Stimulated activated naive CD8-positive, alpha-beta T cell treated with anti-CD3 and anti-CD28 coated beads, Interleukin-15, amount 100 ng/mL, for 72 hours (primary cell): ENCODE measurements at regions not wholly inside any gene's neighbourhood (a gene's known extent, or its start where the extent isn't known, plus 50 kb on each side); places are given as distances from the start of the nearest gene placed in this dataset.
"Not testable (repeated sequence)": the region's sequence is repeated elsewhere in the genome, so short reads cannot be mapped to it uniquely, and the experiment has no call there.

Experiments
- ATAC-seq: fragments of 150-1000 bp; cut with Tn5 transposase; 2 replicates; pipeline ENCODE4 v1.10.0; 2021; ENCODE audit warnings: mild to moderate bottlenecking, moderate library complexity
- DNase-seq, 2 donors: peaks; one replicate each; pipeline ENCODE4 v3.0.0; 2021 to 2022
- H3K27ac Mint-ChIP-seq, 2 donors: one replicate each; pipeline ENCODE4 v1.8.0; 2022; ENCODE audit warnings: mild to moderate bottlenecking in 2 of 2, mixed read lengths in 2 of 2, moderate library complexity in 2 of 2
- H3K27me3 Mint-ChIP-seq: one replicate; pipeline ENCODE4 v1.8.0; 2022; ENCODE audit warnings: mixed read lengths
- H3K4me1 Mint-ChIP-seq: one replicate; pipeline ENCODE4 v1.8.0; 2022; ENCODE audit warnings: mild to moderate bottlenecking, mixed read lengths
- H3K4me3 Mint-ChIP-seq, 2 donors: one replicate each; pipeline ENCODE4 v1.8.0; 2022; ENCODE audit warnings: mild to moderate bottlenecking in 2 of 2, mixed read lengths in 2 of 2, moderate library complexity in 1 of 2
- H3K9me3 Mint-ChIP-seq, 2 donors: one replicate each; pipeline ENCODE4 v1.8.0; 2022; ENCODE audit warnings: mixed read lengths in 2 of 2

DNA sequence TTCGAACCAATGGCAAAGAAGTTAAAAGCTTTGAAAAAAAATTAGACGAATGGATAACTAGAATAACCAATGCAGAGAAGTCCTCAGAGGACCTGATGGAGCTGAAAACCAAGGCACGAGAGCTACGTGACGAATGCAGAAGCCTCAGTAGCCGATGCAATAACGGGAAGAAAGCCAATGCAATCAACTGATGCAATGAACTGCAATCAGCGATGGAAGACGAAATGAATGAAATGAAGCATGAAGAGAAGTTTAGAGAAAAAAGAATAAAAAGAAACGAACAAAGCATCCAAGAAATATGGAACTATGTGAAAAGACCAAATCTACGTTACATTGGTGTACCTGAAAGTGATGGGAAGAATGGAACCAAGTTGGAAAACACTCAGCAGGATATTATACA, 52.6 kb upstream of the MRPS30 start:
- ATAC-seq, H3K4me1 Mint-ChIP-seq, DNase-seq, H3K4me3 Mint-ChIP-seq: not testable (repeated sequence)
- Mint-ChIP-seq H3K9me3 (peaks cover 9 to 21% of the 10 kb centered on the region in 2 donors), H3K27ac (peak overlapping the region in 1 of 2 donors; percentile 75), H3K27me3 (peaks cover 21% of the 10 kb centered on the region)

GRCh38 chr5:44747396-44747795, 61.4 kb upstream of the MRPS30 start:
- ATAC-seq: no peak

DNA sequence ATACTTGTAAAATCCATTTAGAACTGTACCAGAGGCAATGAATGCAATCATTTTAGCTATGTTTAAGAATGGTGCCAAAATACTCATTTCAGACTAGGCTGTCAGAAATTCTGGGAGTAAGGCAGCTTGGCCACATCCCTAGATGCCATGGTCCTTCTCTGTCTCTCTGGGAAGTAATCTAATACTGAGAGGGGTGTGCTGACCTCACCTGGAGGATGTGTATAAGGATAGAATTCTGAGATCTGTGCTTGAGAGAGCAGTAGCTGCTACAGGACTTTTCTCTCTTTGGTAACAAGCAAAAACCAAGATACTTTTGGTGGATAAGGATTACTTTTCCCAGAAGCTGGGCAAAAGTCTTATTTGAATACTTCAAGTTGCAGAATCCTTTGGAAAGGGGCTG, 68.1 kb upstream of the MRPS30 start:
- Mint-ChIP-seq H3K27me3 (no peaks in the 10 kb centered on the region), H3K4me3 (no peak overlapping the region), H3K4me1 (no peaks in the 10 kb centered on the region), H3K9me3 (peaks cover 0 to 4% of the 10 kb centered on the region in 2 donors), H3K27ac (no peak overlapping the region)
- ATAC-seq (no peak), DNase-seq (no peak)

More at GRCh38 chr5:44747396-44747795, 61.4 kb upstream of the MRPS30 start:
- DNase-seq: no peak
- H3K27ac Mint-ChIP-seq: peak overlapping the region in 1 of 2 donors; percentile 12
- peaks cover under 1% of the 10 kb centered on the region for H3K27me3 Mint-ChIP-seq
- H3K9me3 Mint-ChIP-seq: peaks cover 0 to 12% of the 10 kb centered on the region in 2 donors
- no peaks in the 10 kb centered on the region for H3K4me1 Mint-ChIP-seq
- H3K4me3 Mint-ChIP-seq: no peak overlapping the region

GRCh38 chr5:44729536-44729935, 79.2 kb upstream of the MRPS30 start:
- no peaks in the 10 kb centered on the region for H3K4me1 Mint-ChIP-seq
- no peak overlapping the region for H3K27ac Mint-ChIP-seq
- no peaks in the 10 kb centered on the region for H3K27me3 Mint-ChIP-seq
- H3K4me3 Mint-ChIP-seq: no peak overlapping the region
- DNase-seq: no peak
- ATAC-seq: no peak
- H3K9me3 Mint-ChIP-seq: peaks cover 7 to 8% of the 10 kb centered on the region in 2 donors

- ATAC-seq (no peak), DNase-seq (no peak)
- H3K27me3 Mint-ChIP-seq: no peaks in the 10 kb centered on the region
- H3K9me3 Mint-ChIP-seq: peaks cover under 1 to 2% of the 10 kb centered on the region in 2 donors
- no peak overlapping the region for H3K27ac Mint-ChIP-seq
- H3K4me1 Mint-ChIP-seq: no peaks in the 10 kb centered on the region
- H3K4me3 Mint-ChIP-seq: no peak overlapping the region
Observed at GRCh38 chr5:44727100-44727499, 81.6 kb upstream of the MRPS30 start.

DNA sequence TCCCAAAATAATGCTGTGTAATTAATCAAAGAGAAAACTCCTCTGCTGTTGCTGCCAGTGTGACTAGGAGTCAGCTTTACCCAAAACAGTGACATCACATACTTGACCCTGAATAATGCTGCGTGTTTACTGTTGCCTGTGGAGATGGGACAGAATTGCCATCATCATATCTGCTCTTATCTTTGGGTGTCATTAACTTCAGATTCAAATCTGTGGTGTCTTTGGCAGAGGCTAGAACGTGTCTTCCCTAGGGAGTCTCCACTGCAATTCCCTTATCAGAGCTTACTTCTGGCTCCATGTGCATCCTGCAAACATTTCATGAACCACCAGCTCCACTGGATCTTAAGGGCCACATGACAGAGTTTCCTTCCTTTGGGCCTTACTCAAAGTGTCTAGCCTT, 88.9 kb upstream of the MRPS30 start:
- no peaks in the 10 kb centered on the region for H3K4me1 Mint-ChIP-seq
- no peaks in the 10 kb centered on the region for H3K27me3 Mint-ChIP-seq
- no peak overlapping the region for H3K27ac Mint-ChIP-seq
- no peak for DNase-seq
- no peak for ATAC-seq
- H3K4me3 Mint-ChIP-seq: no peak overlapping the region
- H3K9me3 Mint-ChIP-seq: no peaks in the 10 kb centered on the region

GRCh38 chr5:44714871-44715561, 93.7 kb upstream of the MRPS30 start:
- no peak overlapping the region for H3K27ac Mint-ChIP-seq
- no peaks in the 10 kb centered on the region for H3K4me1 Mint-ChIP-seq
- no peak for ATAC-seq
- no peak for DNase-seq
- no peaks in the 10 kb centered on the region for H3K9me3 Mint-ChIP-seq
- no peaks in the 10 kb centered on the region for H3K27me3 Mint-ChIP-seq
- no peak overlapping the region for H3K4me3 Mint-ChIP-seq

GRCh38 chr5:44713446-44713845, 95.3 kb upstream of the MRPS30 start:
- Mint-ChIP-seq H3K27me3 (no peaks in the 10 kb centered on the region), H3K9me3 (no peaks in the 10 kb centered on the region), H3K4me3 (no peak overlapping the region), H3K4me1 (no peaks in the 10 kb centered on the region), H3K27ac (no peak overlapping the region)
- DNase-seq (no peak), ATAC-seq (no peak)

DNA sequence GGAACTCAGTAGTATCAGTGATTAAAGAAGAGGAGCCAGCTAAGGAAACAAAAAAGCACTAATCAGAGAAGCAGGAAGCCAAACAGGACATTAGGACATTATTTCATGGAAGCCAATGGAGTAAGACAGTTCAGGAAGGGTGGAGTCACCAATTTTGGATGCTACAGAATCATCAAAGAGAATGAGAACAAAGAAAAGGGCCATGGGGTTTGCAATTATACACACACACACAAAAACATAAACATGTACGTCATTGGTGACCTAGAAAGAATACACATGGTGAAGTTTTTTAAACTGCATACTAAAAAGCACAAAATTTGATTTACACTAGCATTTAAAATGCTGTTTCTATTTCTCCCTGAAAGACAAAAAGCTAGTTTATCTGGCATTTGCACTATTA, 96.8 kb upstream of the MRPS30 start:
- ATAC-seq (no peak), DNase-seq (no peak)
- H3K27me3 Mint-ChIP-seq: no peaks in the 10 kb centered on the region
- no peak overlapping the region for H3K27ac Mint-ChIP-seq
- no peaks in the 10 kb centered on the region for H3K4me1 Mint-ChIP-seq
- no peak overlapping the region for H3K4me3 Mint-ChIP-seq
- H3K9me3 Mint-ChIP-seq: no peaks in the 10 kb centered on the region

GRCh38 chr5:44708602-44709001, 100.1 kb upstream of the MRPS30 start:
- Mint-ChIP-seq H3K9me3 (no peaks in the 10 kb centered on the region), H3K27me3 (no peaks in the 10 kb centered on the region), H3K4me3 (no peak overlapping the region), H3K4me1 (no peaks in the 10 kb centered on the region), H3K27ac (no peak overlapping the region)
- ATAC-seq (no peak), DNase-seq (no peak)

DNA sequence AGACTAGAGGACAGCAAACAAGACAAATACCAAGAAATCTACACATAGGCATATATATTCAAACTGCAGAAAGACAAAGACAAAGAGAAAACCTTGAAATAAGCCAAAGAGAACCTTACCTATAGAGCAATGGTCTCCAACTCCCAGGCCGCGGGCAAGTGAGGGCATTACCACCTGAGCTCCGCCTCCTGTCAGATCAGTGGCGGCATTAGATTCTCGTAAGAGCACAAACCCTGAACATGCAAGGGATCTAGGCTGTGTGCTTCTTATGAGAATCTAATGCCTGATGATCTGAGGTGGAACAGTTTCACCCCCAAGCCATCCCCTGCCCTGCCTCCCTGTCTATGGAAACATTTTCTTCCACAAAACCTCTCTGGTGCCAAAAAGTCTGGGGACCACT, 101.0 kb upstream of the MRPS30 start:
- Mint-ChIP-seq H3K4me3 (no peak overlapping the region), H3K4me1 (no peaks in the 10 kb centered on the region), H3K9me3 (no peaks in the 10 kb centered on the region), H3K27me3 (no peaks in the 10 kb centered on the region), H3K27ac (no peak overlapping the region)
- ATAC-seq (no peak), DNase-seq (no peak)

- no peak overlapping the region for H3K27ac Mint-ChIP-seq
- DNase-seq (no peak), ATAC-seq (no peak)
- no peaks in the 10 kb centered on the region for H3K27me3 Mint-ChIP-seq
- H3K4me1 Mint-ChIP-seq: no peaks in the 10 kb centered on the region
- H3K4me3 Mint-ChIP-seq: no peak overlapping the region
- peaks cover 0 to 13% of the 10 kb centered on the region in 2 donors for H3K9me3 Mint-ChIP-seq
Observed at GRCh38 chr5:44697025-44697424, 111.7 kb upstream of the MRPS30 start.

- Mint-ChIP-seq H3K27me3 (no peaks in the 10 kb centered on the region), H3K4me3 (no peak overlapping the region), H3K9me3 (peaks cover 0 to 13% of the 10 kb centered on the region in 2 donors), H3K27ac (no peak overlapping the region), H3K4me1 (no peaks in the 10 kb centered on the region)
- ATAC-seq (no peak), DNase-seq (no peak)
Observed at GRCh38 chr5:44695259-44695658, 113.5 kb upstream of the MRPS30 start.

DNA sequence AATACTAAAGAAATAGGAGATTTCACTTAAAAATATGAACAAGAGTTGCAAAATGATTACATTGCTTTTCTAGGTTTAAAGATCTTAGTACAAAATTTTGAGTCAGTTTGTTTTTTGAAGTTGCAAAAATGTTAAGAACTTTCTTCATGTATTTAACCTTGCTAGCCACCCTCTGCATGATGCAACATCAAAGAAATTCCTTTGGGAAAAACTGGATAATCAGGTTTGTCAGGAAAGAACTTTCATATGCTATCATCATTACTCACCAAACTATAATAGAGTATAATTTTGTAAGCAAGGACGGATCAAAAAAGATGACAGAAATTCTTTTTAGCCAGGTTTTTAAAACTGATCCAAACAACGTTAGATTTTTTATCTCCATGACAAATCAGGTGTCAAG, 116.9 kb upstream of the MRPS30 start:
- no peaks in the 10 kb centered on the region for H3K4me1 Mint-ChIP-seq
- no peak overlapping the region for H3K4me3 Mint-ChIP-seq
- H3K9me3 Mint-ChIP-seq: peaks cover 12 to 13% of the 10 kb centered on the region in 2 donors
- no peak for ATAC-seq
- H3K27me3 Mint-ChIP-seq: no peaks in the 10 kb centered on the region
- no peak for DNase-seq
- no peak overlapping the region for H3K27ac Mint-ChIP-seq

DNA sequence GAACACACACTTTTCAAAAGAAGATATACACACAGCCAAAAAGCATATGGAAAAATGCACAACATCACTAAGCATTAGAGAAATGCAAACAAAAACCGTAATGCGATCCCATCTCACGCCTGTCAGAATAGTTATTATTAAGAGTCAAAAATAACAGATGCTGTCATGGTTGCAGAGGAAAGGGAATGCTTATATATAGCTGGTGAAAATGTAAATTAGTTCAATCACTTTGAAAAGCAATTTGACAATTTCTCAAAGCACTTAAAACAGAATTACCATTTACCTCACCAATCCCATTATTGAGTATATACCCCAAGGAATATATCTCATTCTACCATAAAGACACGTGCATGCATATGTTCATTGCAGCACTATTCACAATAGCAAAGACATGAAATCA, 126.8 kb upstream of the MRPS30 start:
- Mint-ChIP-seq H3K9me3 (peaks cover 0 to 16% of the 10 kb centered on the region in 2 donors), H3K4me3 (no peak overlapping the region), H3K4me1 (no peaks in the 10 kb centered on the region), H3K27me3 (no peaks in the 10 kb centered on the region), H3K27ac (no peak overlapping the region)
- ATAC-seq (no peak), DNase-seq (no peak)

- H3K27ac Mint-ChIP-seq: no peak overlapping the region
Observed at GRCh38 chr5:44679214-44679613, 129.5 kb upstream of the MRPS30 start.

DNA sequence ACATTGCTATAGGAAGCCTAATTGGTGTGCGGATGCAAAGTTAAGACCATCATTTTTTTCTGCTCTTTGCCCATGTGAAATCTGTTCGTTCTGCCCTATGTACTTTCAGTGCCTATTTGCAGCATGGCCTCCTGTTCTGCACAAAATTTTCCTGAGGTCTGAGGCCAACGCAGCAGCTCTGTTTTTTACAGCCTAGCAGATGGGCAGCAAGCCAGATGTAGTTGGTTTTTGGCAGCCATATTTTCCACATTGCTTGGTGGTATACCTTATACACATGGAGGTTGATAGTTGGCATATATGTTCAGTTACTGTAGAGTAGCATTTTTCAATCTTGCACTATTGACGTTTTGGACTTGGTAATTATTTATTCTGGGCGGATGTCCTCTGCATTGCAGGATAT, 133.5 kb upstream of the MRPS30 start:
- Mint-ChIP-seq H3K27me3 (no peaks in the 10 kb centered on the region), H3K9me3 (peaks cover 5 to 21% of the 10 kb centered on the region in 2 donors), H3K27ac (no peak overlapping the region), H3K4me3 (no peak overlapping the region), H3K4me1 (no peaks in the 10 kb centered on the region)
- DNase-seq: no peak
- no peak for ATAC-seq

More at GRCh38 chr5:44679214-44679613, 129.5 kb upstream of the MRPS30 start:
- ATAC-seq (no peak), DNase-seq (no peak)
- H3K4me3 Mint-ChIP-seq: no peak overlapping the region
- H3K9me3 Mint-ChIP-seq: peaks cover 5 to 16% of the 10 kb centered on the region in 2 donors
- no peaks in the 10 kb centered on the region for H3K27me3 Mint-ChIP-seq
- H3K4me1 Mint-ChIP-seq: no peaks in the 10 kb centered on the region
